Type B pancreatic cell (in vitro differentiated cells): ENCODE measurements at regions not wholly inside any gene's neighbourhood (a gene's known extent, or its start where the extent isn't known, plus 50 kb on each side); places are given as distances from the start of the nearest gene placed in this dataset.

ENCODE experiments used
- DNase-seq: peaks from one replicate; pipeline ENCODE4 v3.0.0; 2021; ENCODE audit warnings: mixed read lengths; ENCODE audit not compliant: unreplicated experiment; ENCODE audit errors: extremely low spot score
- H3K27ac Mint-ChIP-seq: 2 replicates; pipeline ENCODE4 v1.8.0; 2021; ENCODE audit warnings: mild to moderate bottlenecking, mixed read lengths
- H3K27me3 Mint-ChIP-seq: 2 replicates; pipeline ENCODE4 v1.8.0; 2021; ENCODE audit warnings: mixed read lengths
- H3K36me3 Mint-ChIP-seq: 2 replicates; pipeline ENCODE4 v1.8.0; 2021; ENCODE audit warnings: mixed read lengths
- H3K4me1 Mint-ChIP-seq: one replicate; pipeline ENCODE4 v1.8.0; 2021; ENCODE audit warnings: mixed read lengths; ENCODE audit not compliant: unreplicated experiment
- H3K4me3 Mint-ChIP-seq: 2 replicates; pipeline ENCODE4 v1.8.0; 2021; ENCODE audit warnings: mild to moderate bottlenecking, mixed read lengths
- H3K9me3 Mint-ChIP-seq: 2 replicates; pipeline ENCODE4 v1.8.0; 2021; ENCODE audit warnings: mixed read lengths
- TF ChIP-seq, protein P1 (sequence below): fragments of 200-600 bp; sonication (generic); conservative IDR thresholded peaks from 2 replicates; pipeline ENCODE4 v1.5.0; 2021; ENCODE audit warnings: antibody characterized with exemption, mild to moderate bottlenecking

DNA sequence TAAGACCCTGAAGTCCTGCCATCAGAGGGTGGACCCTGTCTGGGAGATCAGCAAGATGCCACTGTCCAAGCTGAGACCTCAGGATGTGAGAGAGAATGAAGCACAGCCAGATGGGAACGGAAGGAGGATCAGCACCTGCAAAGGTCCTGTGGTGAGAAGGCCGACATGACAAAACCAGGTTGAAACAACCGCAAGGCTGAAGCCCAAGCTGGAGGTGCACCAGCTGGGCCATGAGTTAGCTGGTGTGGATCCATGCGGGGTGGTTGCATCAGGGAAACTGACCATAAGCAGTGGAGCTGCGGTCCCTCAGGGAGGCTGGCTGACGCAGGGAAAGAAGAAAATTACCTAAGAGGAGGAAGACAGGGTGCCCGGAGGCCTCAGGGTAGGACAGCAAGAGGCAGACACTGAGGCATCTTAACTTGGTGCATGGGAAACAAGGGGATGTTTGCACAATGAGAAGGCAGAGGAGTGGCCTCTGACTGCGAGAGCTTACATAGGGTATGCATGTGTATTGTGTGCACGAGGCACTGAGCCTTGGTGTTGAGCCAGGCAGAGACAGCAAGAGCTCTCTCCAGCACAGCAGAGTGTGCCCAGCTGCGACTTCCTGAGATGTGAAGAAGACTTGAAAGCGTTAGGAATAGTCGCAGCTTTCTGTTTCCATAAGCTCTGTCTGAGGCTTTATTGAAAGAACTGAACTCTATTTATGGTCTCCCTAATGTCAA lies 497.7 kb downstream of the OCA2 start:
- no peaks in the 10 kb centered on the region for H3K4me1 Mint-ChIP-seq
- no peak overlapping the region for H3K27ac Mint-ChIP-seq

DNA sequence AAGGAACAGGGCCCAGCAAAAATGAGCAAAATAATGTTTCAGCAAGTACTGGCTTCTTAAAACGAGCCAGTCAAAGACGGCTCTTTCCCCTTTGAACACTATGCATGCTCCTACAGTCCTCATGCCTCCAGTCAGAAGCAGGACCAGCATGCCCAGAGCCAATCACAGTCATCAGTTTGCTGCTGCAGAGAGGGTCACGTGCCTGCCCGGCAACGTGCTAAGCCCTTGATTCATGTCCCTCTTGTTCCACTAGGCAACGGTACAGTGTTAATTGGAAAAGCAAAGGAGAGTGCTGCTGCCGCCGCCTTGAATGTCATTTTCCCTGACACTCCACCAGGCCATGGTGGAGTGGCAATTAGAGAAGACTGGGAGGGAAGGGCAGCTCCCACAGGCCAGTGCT lies 500.1 kb downstream of the OCA2 start:
- TF ChIP-seq, protein P1, sequence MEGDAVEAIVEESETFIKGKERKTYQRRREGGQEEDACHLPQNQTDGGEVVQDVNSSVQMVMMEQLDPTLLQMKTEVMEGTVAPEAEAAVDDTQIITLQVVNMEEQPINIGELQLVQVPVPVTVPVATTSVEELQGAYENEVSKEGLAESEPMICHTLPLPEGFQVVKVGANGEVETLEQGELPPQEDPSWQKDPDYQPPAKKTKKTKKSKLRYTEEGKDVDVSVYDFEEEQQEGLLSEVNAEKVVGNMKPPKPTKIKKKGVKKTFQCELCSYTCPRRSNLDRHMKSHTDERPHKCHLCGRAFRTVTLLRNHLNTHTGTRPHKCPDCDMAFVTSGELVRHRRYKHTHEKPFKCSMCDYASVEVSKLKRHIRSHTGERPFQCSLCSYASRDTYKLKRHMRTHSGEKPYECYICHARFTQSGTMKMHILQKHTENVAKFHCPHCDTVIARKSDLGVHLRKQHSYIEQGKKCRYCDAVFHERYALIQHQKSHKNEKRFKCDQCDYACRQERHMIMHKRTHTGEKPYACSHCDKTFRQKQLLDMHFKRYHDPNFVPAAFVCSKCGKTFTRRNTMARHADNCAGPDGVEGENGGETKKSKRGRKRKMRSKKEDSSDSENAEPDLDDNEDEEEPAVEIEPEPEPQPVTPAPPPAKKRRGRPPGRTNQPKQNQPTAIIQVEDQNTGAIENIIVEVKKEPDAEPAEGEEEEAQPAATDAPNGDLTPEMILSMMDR = no peak
- Mint-ChIP-seq H3K9me3 (no peaks in the 10 kb centered on the region), H3K36me3 (no peaks in the 10 kb centered on the region), H3K4me3 (no peak overlapping the region), H3K4me1 (no peaks in the 10 kb centered on the region), H3K27me3 (peaks cover 27% of the 10 kb centered on the region), H3K27ac (no peak overlapping the region)
- no peak for DNase-seq

More for the DNA sequence above, 497.7 kb downstream of the OCA2 start:
- TF ChIP-seq, protein P1 = no peak
- Mint-ChIP-seq H3K36me3 (no peaks in the 10 kb centered on the region), H3K9me3 (peaks cover 8% of the 10 kb centered on the region), H3K4me3 (no peak overlapping the region), H3K27me3 (peaks cover 13% of the 10 kb centered on the region)
- DNase-seq = no peak

DNA sequence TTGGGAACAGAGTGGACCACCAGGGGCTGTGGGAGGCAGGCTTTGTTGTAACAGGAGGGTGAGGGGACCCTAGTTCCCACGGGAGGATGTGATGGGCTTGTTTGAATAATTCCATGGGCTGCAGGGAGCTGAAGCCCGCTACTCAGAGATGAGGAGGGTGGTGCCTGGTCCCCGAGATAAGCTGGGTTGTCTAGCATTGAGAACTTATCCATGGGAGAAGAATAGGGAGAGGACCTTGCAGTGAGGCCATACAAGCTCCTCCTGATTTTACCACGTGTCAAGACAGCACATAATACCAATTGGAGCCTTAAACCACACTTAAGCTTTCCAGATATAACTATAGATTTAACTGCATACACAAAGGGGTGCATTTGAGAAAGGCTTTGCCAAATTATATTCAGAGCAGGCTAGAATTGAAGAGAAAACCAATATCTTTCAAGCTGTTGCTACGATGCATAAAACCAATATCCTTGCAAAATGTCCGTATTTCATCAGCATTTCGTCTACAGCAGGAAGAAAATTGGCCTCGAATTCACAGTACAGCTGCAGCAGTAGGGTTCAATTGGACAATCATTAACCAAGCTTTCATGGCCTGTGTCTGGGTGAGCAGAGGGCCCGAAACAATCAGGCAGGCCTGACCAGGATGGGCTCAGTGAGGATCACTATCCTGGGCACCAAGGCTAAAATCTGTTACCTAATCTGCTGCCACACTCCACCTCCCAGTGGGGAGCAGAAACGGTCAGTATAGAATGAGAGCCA lies 500.7 kb downstream of the OCA2 start:
- no peaks in the 10 kb centered on the region for H3K36me3 Mint-ChIP-seq
- TF ChIP-seq, protein P1 = no peak
- no peaks in the 10 kb centered on the region for H3K9me3 Mint-ChIP-seq
- H3K4me3 Mint-ChIP-seq = no peak overlapping the region
- H3K4me1 Mint-ChIP-seq = no peaks in the 10 kb centered on the region
- H3K27ac Mint-ChIP-seq = no peak overlapping the region
- DNase-seq = no peak
- peaks cover 30% of the 10 kb centered on the region for H3K27me3 Mint-ChIP-seq

DNA sequence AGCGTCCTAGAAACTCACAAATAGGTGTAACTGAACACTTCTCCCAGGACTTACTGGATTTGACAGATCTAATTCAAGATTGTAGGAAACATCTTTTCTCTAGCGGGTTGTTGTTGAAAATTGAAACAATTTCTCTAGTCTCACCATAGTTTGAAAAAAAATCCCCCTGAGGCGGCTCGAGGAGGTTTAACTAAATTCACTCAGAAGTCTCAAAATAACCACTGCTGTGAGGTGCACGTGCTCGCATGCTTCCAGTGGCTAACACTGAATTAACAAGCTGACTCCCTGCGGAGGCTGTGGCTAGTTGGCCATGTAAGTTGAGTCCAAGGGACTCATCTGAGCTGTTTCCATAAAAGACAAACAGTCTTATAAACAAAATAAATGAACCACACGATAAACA lies 503.9 kb downstream of the OCA2 start:
- no peak for DNase-seq
- Mint-ChIP-seq H3K27ac (no peak overlapping the region), H3K4me1 (no peaks in the 10 kb centered on the region), H3K36me3 (no peaks in the 10 kb centered on the region), H3K4me3 (no peak overlapping the region), H3K9me3 (no peaks in the 10 kb centered on the region), H3K27me3 (peaks cover 43% of the 10 kb centered on the region)
- TF ChIP-seq, protein P1 = no peak

DNA sequence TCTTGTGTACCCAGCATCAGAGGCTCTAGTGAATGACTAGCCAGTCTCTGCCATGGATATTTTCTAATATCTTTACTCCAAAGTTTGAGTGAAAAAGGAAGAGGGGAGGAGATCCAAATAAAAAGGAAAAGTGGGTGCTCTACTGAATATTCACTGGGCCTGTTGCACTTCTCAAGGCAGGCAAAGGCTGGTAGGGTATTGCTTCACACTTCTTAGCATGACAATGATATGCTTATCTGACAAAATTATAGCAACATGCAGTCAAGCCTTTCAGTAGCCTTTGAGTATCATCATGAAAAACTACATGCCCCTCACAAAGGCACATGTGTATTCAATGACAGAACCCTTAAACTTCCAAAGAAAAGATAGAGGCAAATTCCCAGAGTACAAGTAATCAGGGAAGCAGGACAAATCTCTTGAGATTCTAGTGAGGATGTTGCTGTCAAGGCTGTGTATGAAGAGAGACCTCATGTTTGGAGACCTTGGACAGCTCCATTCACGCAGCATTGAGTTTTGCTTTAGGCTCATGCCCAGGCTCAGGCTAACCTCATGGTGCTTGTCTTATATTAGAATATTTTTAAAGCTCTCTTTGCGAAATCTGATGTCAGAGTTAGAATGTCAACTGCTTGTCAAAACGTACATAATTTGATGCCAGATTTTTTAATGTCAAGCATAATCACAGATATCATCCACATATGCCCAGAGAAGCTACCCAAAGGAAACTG lies 506.9 kb downstream of the OCA2 start:
- H3K27ac Mint-ChIP-seq = no peak overlapping the region
- H3K4me1 Mint-ChIP-seq = no peaks in the 10 kb centered on the region
- no peak overlapping the region for H3K4me3 Mint-ChIP-seq
- DNase-seq = no peak
- no peaks in the 10 kb centered on the region for H3K9me3 Mint-ChIP-seq
- no peaks in the 10 kb centered on the region for H3K36me3 Mint-ChIP-seq
- H3K27me3 Mint-ChIP-seq = peaks cover 59% of the 10 kb centered on the region
- TF ChIP-seq, protein P1 = no peak
